Ishikawa (cell line): ENCODE measurements at regions not wholly inside any gene's neighbourhood (a gene's known extent, or its start where the extent isn't known, plus 50 kb on each side); places are given as distances from the start of the nearest gene placed in this dataset.

Experiments
- CEBPB ChIP-seq: IDR thresholded peaks from 2 replicates; pipeline ENCODE4 v1.6.1; 2012
- CREB1 ChIP-seq: IDR thresholded peaks from 2 replicates; pipeline ENCODE4 v1.6.1; 2012; ENCODE audit warnings: low read depth
- EGR1 ChIP-seq: IDR thresholded peaks from 2 replicates; pipeline ENCODE4 v1.6.1; 2012
- EP300 ChIP-seq: IDR thresholded peaks from 2 replicates; pipeline ENCODE4 v1.6.1; 2012; ENCODE audit warnings: borderline replicate concordance
- FOXM1 ChIP-seq: IDR thresholded peaks from 2 replicates; pipeline ENCODE4 v1.6.1; 2012; ENCODE audit warnings: low read depth, borderline replicate concordance
- MAX ChIP-seq: IDR thresholded peaks from 2 replicates; pipeline ENCODE4 v1.6.1; 2012
- NFIC ChIP-seq: IDR thresholded peaks from 2 replicates; pipeline ENCODE4 v1.6.1; 2012
- RAD21 ChIP-seq: IDR thresholded peaks from 2 replicates; pipeline ENCODE4 v1.6.1; 2012; ENCODE audit warnings: low read depth
- REST ChIP-seq: IDR thresholded peaks from 2 replicates; pipeline ENCODE4 v1.6.1; 2012; ENCODE audit warnings: low read depth, mild to moderate bottlenecking
- TAF1 ChIP-seq: IDR thresholded peaks from 2 replicates; pipeline ENCODE4 v1.6.1; 2012; ENCODE audit warnings: low read depth, mild to moderate bottlenecking
- TCF12 ChIP-seq: IDR thresholded peaks from 2 replicates; pipeline ENCODE4 v1.6.1; 2012; ENCODE audit warnings: low read depth
- TEAD4 ChIP-seq: IDR thresholded peaks from 2 replicates; pipeline ENCODE4 v1.6.1; 2012
- YY1 ChIP-seq: IDR thresholded peaks from 2 replicates; pipeline ENCODE4 v1.6.1; 2012; ENCODE audit warnings: low read depth
- ZBTB7A ChIP-seq: IDR thresholded peaks from 2 replicates; pipeline ENCODE4 v1.6.1; 2012; ENCODE audit warnings: low read depth
- TF ChIP-seq, protein P1 (sequence below): IDR thresholded peaks from 2 replicates; pipeline ENCODE4 v1.6.1; 2012

DNA sequence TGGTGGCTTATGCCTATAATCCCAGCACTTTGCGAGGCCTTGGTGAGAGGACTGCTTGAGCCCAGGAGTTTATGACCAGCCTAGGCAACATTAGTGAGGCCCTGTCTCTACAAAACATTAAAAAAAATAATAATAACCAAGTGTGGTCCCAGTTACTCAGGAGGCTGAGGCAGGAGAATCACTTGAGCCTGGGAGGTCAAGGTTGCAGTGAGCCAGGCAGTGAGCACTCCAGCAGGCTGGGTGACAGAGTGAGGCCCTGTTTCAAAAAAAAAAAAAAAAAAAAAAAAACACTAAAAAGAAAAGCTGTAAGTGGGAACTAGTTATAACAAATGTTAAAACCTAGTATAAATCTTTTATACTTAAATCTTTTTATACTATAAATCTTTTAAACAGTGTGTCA, 146.2 kb upstream of the ITGA4 start:
- TF ChIP-seq CREB1, result no peak

- TF ChIP-seq TEAD4, result no peak
- TF ChIP-seq RAD21, result no peak
- no peak for TF ChIP-seq TCF12
- TF ChIP-seq EGR1, result no peak
- TF ChIP-seq, protein P1, sequence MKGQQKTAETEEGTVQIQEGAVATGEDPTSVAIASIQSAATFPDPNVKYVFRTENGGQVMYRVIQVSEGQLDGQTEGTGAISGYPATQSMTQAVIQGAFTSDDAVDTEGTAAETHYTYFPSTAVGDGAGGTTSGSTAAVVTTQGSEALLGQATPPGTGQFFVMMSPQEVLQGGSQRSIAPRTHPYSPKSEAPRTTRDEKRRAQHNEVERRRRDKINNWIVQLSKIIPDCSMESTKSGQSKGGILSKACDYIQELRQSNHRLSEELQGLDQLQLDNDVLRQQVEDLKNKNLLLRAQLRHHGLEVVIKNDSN, result no peak
- TF ChIP-seq YY1, result no peak
- TF ChIP-seq ZBTB7A, result no peak
- no peak for TF ChIP-seq NFIC
- TF ChIP-seq REST, result no peak
- no peak for TF ChIP-seq FOXM1
- no peak for TF ChIP-seq CREB1
- no peak for TF ChIP-seq EP300
- TF ChIP-seq MAX, result no peak
- TF ChIP-seq TAF1, result no peak
Observed at GRCh38 chr2:181311837-181312236, 145.3 kb upstream of the ITGA4 start.

- TF ChIP-seq, protein P1, result no peak
- TF ChIP-seq TEAD4, result no peak
- no peak for TF ChIP-seq REST
- no peak for TF ChIP-seq YY1
- no peak for TF ChIP-seq ZBTB7A
- no peak for TF ChIP-seq TCF12
- no peak for TF ChIP-seq CEBPB
- TF ChIP-seq MAX, result no peak
- no peak for TF ChIP-seq EP300
Observed at GRCh38 chr2:181312515-181312927, 144.7 kb upstream of the ITGA4 start.

DNA sequence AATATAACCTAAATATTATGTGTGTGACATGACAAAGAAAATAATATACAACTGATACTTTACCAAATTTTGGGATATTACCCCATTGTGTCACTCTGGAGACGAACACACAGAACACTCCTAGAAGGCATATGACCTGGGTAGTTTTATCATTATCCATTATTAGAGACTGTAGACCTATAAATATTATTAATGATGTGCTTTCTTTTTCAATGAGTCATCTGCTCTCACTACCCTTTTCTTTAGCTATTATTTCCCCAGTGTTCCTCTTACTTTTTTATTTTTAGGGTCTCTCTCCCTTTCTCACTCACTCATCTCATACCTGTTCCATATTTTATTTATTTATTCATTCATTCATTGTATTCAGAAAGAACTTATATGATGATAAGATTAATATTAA, 143.3 kb upstream of the ITGA4 start:
- TF ChIP-seq MAX, result no peak
- no peak for TF ChIP-seq EP300
- no peak for TF ChIP-seq TCF12
- TF ChIP-seq EGR1, result no peak
- no peak for TF ChIP-seq CEBPB
- TF ChIP-seq YY1, result no peak
- TF ChIP-seq, protein P1, result no peak
- no peak for TF ChIP-seq NFIC

GRCh38 chr2:181314551-181314950, 142.6 kb upstream of the ITGA4 start:
- TF ChIP-seq TEAD4, result no peak
- TF ChIP-seq CEBPB, result no peak

GRCh38 chr2:181317511-181317910, 139.7 kb upstream of the ITGA4 start:
- TF ChIP-seq, protein P1, result no peak
- TF ChIP-seq FOXM1, result no peak
